Astrocyte (in vitro differentiated cells and primary cell): ENCODE measurements at regions not wholly inside any gene's neighbourhood (a gene's known extent, or its start where the extent isn't known, plus 50 kb on each side); places are given as distances from the start of the nearest gene placed in this dataset.

Experiments
- CTCF ChIP-seq: IDR thresholded peaks from 2 replicates; pipeline ENCODE4 v1.5.1; 2011; ENCODE audit warnings: low read depth, mild to moderate bottlenecking, inconsistent platforms, low read length, moderate library complexity; ENCODE audit not compliant: insufficient read depth
- EZH2 ChIP-seq: IDR thresholded peaks from 2 replicates; pipeline ENCODE4 v1.6.1; 2012; ENCODE audit warnings: mild to moderate bottlenecking, low read length, inconsistent platforms; ENCODE audit not compliant: insufficient read depth

GRCh38 chr5:109594217-109594616 lies 95.5 kb upstream of the MAN2A1 start:
- no peak for TF ChIP-seq CTCF
- no peak for TF ChIP-seq EZH2
